ENCODE measurements at regions not wholly inside any gene's neighbourhood (a gene's known extent, or its start where the extent isn't known, plus 50 kb on each side); places are given as distances from the start of the nearest gene placed in this dataset.

DNA sequence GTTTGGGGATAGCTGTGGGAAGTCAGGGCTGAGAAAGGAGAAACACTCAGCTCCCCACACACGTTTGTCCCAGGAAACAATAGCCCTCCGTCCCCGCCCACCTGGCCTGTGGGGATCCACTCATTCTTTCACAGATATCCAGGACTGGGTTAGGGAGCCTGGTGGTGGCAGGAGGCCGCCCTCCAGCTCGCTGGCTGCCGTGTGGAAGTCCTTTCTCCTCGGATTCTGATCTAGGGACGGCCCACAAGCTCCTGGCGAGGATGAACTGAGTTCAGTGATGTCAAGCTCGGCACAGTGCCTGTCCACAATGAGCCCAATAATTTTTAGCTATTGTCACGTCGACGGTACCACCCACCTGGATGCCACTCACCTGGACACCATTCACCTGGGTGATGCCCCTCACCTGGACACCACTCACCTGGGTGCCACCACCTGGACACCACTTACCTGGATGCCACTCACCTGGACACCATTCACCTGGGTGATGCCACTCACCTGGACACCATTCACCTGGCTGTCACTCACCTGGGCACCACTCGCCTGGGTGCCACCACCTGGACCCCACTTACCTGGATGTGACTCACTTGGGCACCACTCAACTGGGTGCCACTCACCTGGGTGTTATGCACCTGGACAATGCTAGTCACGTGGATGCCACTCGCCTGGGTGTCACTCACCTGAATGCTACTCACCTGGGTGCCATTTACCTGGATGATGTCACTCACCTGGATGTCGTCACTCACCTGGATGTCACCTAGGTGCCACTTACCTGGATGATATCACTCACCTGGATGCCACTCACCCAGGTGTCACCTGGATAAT lies 172.5 kb upstream of the FOXF1 start:
- Histone ChIP-seq H3K9me3 (ENCODE audit: control insufficient read depth, insufficient read depth, low read length) (no peaks in the 10 kb centered on the region), H3K4me3 (ENCODE audit: low read depth, low read length) (no peak overlapping the region), H3K4me1 (ENCODE audit: control insufficient read depth, insufficient read depth, low read length) (no peaks in the 10 kb centered on the region), H3K9ac (ENCODE audit: low read depth, low read length) (no peak overlapping the region), H3K27me3 (ENCODE audit: control insufficient read depth, insufficient read depth, low read length) (peaks cover 9% of the 10 kb centered on the region), H3K36me3 (ENCODE audit: control insufficient read depth, insufficient read depth, low read length) (no peaks in the 10 kb centered on the region)

GRCh38 chr16:86338403-86339115 lies 171.8 kb upstream of the FOXF1 start:
- no peak overlapping the region for H3K9ac ChIP-seq (ENCODE audit: low read depth, low read length)
- H3K36me3 ChIP-seq (ENCODE audit: control insufficient read depth, insufficient read depth, low read length) = no peaks in the 10 kb centered on the region
- no peak overlapping the region for H3K4me3 ChIP-seq (ENCODE audit: low read depth, low read length)
- no peaks in the 10 kb centered on the region for H3K9me3 ChIP-seq (ENCODE audit: control insufficient read depth, insufficient read depth, low read length)
- peaks cover 11% of the 10 kb centered on the region for H3K27me3 ChIP-seq (ENCODE audit: control insufficient read depth, insufficient read depth, low read length)
- no peaks in the 10 kb centered on the region for H3K4me1 ChIP-seq (ENCODE audit: control insufficient read depth, insufficient read depth, low read length)

DNA sequence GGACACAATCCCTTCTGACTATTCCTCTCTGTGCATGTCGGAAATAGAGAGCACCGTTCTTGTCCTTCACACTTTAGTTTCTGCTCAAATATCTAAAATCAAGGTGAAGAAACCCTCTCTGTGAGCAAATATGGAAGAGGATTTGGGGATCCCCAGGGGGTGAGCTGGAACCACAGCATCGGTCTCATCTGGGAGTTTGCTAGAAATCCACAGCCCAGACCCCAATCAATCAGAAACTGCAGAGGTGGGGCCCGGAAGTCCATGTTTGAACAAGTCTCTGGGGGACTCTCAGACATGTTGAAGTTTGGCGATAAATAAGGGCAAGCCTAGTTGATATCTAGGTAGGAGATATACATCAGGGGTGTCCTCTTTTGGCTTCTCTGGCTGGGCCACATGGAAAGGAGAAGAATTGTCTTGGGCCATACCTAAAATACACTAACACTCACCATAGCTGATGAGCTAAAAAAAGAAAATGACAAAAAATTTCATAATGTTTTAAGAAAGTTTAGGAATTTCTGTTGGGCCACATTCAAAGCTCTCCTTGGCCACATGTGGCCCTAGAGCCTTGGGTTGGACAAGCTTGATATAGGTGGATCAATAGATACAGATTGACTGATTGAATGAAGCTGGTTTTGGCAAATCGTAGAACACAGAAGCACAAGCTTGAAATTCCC lies 168.0 kb upstream of the FOXF1 start:
- Histone ChIP-seq H3K9ac (ENCODE audit: low read depth, low read length) (no peak overlapping the region), H3K36me3 (ENCODE audit: control insufficient read depth, insufficient read depth, low read length) (no peaks in the 10 kb centered on the region)

DNA sequence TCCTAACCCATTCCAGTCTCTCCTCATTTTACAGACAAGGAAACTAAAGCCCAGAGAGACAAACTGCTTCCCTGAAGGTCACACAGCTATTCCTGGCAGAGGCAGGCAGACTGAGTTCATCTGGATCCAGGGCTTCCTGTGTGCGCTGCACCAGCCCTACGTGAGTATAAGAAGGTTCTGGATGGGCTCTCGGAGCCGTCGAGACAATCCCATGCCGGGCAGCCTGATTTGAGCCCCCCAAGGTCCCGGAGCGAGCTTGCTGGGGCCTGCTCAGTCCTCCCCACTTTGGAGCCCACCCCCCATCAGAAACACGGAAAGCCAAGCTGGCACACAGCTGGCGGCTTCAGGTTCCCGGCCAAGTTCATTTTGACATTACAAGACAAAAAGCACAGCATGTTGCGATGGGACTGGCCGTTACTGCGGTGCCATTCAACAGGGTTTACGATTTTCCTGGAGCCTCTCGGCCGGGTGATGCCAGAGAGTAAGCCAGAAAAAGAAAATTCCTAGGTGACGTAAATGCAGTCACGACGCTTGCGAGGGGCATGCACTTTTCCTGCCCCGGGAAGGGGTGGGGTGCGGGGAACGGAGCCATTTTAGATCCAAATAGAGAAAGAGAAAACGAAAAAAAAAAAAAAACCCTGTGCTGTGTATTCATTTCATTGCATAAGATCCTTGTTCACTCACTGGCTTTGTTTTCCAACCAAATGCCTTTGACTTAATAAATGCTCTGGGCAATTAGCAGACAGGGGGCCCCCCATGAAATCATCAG lies 167.1 kb upstream of the FOXF1 start:
- H3K9me3 ChIP-seq (ENCODE audit: control insufficient read depth, insufficient read depth, low read length) = no peaks in the 10 kb centered on the region
- no peak overlapping the region for H3K9ac ChIP-seq (ENCODE audit: low read depth, low read length)
- no peak overlapping the region for H3K4me3 ChIP-seq (ENCODE audit: low read depth, low read length)
- H3K36me3 ChIP-seq (ENCODE audit: control insufficient read depth, insufficient read depth, low read length) = no peaks in the 10 kb centered on the region
- no peaks in the 10 kb centered on the region for H3K4me1 ChIP-seq (ENCODE audit: control insufficient read depth, insufficient read depth, low read length)
- peaks cover 17% of the 10 kb centered on the region for H3K27me3 ChIP-seq (ENCODE audit: control insufficient read depth, insufficient read depth, low read length)

More for the DNA sequence above, 168.0 kb upstream of the FOXF1 start:
- Histone ChIP-seq H3K4me3 (ENCODE audit: low read depth, low read length) (no peak overlapping the region), H3K4me1 (ENCODE audit: control insufficient read depth, insufficient read depth, low read length) (no peaks in the 10 kb centered on the region), H3K27me3 (ENCODE audit: control insufficient read depth, insufficient read depth, low read length) (peaks cover 17% of the 10 kb centered on the region), H3K9me3 (ENCODE audit: control insufficient read depth, insufficient read depth, low read length) (no peaks in the 10 kb centered on the region)

GRCh38 chr16:86343796-86344585 lies 166.3 kb upstream of the FOXF1 start:
- Histone ChIP-seq H3K27me3 (ENCODE audit: control insufficient read depth, insufficient read depth, low read length) (peaks cover 15% of the 10 kb centered on the region), H3K4me3 (ENCODE audit: low read depth, low read length) (no peak overlapping the region), H3K36me3 (ENCODE audit: control insufficient read depth, insufficient read depth, low read length) (no peaks in the 10 kb centered on the region), H3K4me1 (ENCODE audit: control insufficient read depth, insufficient read depth, low read length) (no peaks in the 10 kb centered on the region), H3K9me3 (ENCODE audit: control insufficient read depth, insufficient read depth, low read length) (no peaks in the 10 kb centered on the region), H3K9ac (ENCODE audit: low read depth, low read length) (no peak overlapping the region)

GRCh38 chr16:86344586-86344871 lies 165.8 kb upstream of the FOXF1 start:
- no peak overlapping the region for H3K9ac ChIP-seq (ENCODE audit: low read depth, low read length)

DNA sequence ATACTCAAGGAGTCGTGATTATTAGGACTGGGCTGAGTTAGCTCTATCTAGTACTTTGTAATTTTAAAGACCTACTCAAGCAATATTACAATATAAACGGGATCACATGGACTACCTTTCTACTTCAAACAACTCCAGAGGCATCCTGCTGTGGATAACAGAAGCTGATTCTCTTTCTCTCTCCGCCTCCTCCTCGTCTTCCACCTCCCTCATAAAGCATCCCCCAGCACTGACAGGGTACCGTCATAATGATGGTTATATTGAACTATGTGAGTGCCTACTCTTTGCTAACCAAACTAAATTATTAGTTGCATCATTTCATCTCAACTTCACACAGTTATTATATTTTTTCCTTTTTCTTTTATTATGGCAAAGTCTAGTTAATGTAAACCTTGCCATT lies 165.4 kb upstream of the FOXF1 start:
- Histone ChIP-seq H3K36me3 (ENCODE audit: control insufficient read depth, insufficient read depth, low read length) (no peaks in the 10 kb centered on the region), H3K27me3 (ENCODE audit: control insufficient read depth, insufficient read depth, low read length) (peaks cover 15% of the 10 kb centered on the region), H3K9ac (ENCODE audit: low read depth, low read length) (no peak overlapping the region), H3K4me3 (ENCODE audit: low read depth, low read length) (no peak overlapping the region), H3K4me1 (ENCODE audit: control insufficient read depth, insufficient read depth, low read length) (no peaks in the 10 kb centered on the region), H3K9me3 (ENCODE audit: control insufficient read depth, insufficient read depth, low read length) (no peaks in the 10 kb centered on the region)

More at GRCh38 chr16:86344586-86344871, 165.8 kb upstream of the FOXF1 start:
- no peaks in the 10 kb centered on the region for H3K9me3 ChIP-seq (ENCODE audit: control insufficient read depth, insufficient read depth, low read length)
- H3K27me3 ChIP-seq (ENCODE audit: control insufficient read depth, insufficient read depth, low read length) = peaks cover 15% of the 10 kb centered on the region
- no peaks in the 10 kb centered on the region for H3K4me1 ChIP-seq (ENCODE audit: control insufficient read depth, insufficient read depth, low read length)
- no peak overlapping the region for H3K4me3 ChIP-seq (ENCODE audit: low read depth, low read length)
- H3K36me3 ChIP-seq (ENCODE audit: control insufficient read depth, insufficient read depth, low read length) = no peaks in the 10 kb centered on the region

DNA sequence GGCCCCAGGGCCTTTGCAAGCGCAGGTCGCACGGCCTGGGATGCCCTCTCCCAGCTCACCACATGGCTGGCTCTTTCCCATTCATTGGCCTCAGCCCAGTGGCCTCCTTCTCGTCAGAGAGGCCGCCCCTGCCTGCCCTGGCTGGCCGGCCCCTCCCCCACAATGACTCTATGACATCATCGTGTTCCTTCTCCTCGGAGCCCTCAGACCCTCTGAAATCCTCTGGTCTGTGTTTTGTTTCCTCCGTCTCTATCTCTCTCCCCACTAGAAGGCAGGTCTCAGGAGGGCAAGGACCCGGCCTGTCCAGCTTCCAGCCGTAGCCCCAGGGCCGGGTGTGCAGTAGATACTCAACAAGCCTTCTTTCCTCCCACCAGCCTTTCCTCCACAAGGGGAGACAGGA lies 164.8 kb upstream of the FOXF1 start:
- peaks cover 15% of the 10 kb centered on the region for H3K27me3 ChIP-seq (ENCODE audit: control insufficient read depth, insufficient read depth, low read length)
- no peaks in the 10 kb centered on the region for H3K4me1 ChIP-seq (ENCODE audit: control insufficient read depth, insufficient read depth, low read length)
- no peaks in the 10 kb centered on the region for H3K36me3 ChIP-seq (ENCODE audit: control insufficient read depth, insufficient read depth, low read length)
- no peak overlapping the region for H3K9ac ChIP-seq (ENCODE audit: low read depth, low read length)
- no peaks in the 10 kb centered on the region for H3K9me3 ChIP-seq (ENCODE audit: control insufficient read depth, insufficient read depth, low read length)
- H3K4me3 ChIP-seq (ENCODE audit: low read depth, low read length) = no peak overlapping the region

DNA sequence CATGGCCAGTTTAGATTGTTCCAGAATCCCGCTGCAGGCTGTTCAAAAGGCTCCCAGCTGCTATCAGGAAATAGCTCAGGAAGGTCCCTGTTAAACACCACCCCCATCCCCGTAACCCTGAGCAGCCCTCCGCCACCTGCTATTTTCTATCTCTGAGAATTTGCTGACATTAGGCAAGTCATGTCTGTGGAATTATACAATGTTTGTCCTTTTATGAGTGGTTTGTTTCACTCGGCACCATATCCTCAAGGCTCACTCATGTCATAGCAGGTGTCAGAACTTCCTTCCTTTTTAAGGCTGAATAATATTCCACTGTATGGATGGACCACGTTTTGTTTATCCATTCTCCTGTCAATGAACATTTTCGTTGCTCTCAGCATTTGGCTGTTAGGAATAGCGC lies 164.3 kb upstream of the FOXF1 start:
- Histone ChIP-seq H3K36me3 (ENCODE audit: control insufficient read depth, insufficient read depth, low read length) (no peaks in the 10 kb centered on the region), H3K9ac (ENCODE audit: low read depth, low read length) (no peak overlapping the region), H3K9me3 (ENCODE audit: control insufficient read depth, insufficient read depth, low read length) (no peaks in the 10 kb centered on the region), H3K4me1 (ENCODE audit: control insufficient read depth, insufficient read depth, low read length) (no peaks in the 10 kb centered on the region), H3K27me3 (ENCODE audit: control insufficient read depth, insufficient read depth, low read length) (peaks cover 15% of the 10 kb centered on the region), H3K4me3 (ENCODE audit: low read depth, low read length) (no peak overlapping the region)

- Histone ChIP-seq H3K4me3 (ENCODE audit: low read depth, low read length) (no peak overlapping the region), H3K4me1 (ENCODE audit: control insufficient read depth, insufficient read depth, low read length) (no peaks in the 10 kb centered on the region), H3K36me3 (ENCODE audit: control insufficient read depth, insufficient read depth, low read length) (no peaks in the 10 kb centered on the region), H3K9me3 (ENCODE audit: control insufficient read depth, insufficient read depth, low read length) (no peaks in the 10 kb centered on the region), H3K9ac (ENCODE audit: low read depth, low read length) (no peak overlapping the region), H3K27me3 (ENCODE audit: control insufficient read depth, insufficient read depth, low read length) (peaks cover 13% of the 10 kb centered on the region)
Observed at GRCh38 chr16:86347090-86347489, 163.2 kb upstream of the FOXF1 start.
